D721Med (cell line): ENCODE measurements at regions not wholly inside any gene's neighbourhood (a gene's known extent, or its start where the extent isn't known, plus 50 kb on each side); places are given as distances from the start of the nearest gene placed in this dataset.

Source experiments
- DNase-seq: peaks from one replicate; pipeline ENCODE4 v3.0.0; 2011; ENCODE audit warnings: low spot score; ENCODE audit not compliant: insufficient read length
- FAIRE-seq: peaks from 2 replicates; lab custom pipeline; 2011; peaks lifted over from hg19 to GRCh38; lab: Jason Lieb, UNC
- CTCF ChIP-seq: IDR thresholded peaks from 2 replicates; pipeline ENCODE4 v1.5.1; 2012; ENCODE audit warnings: mild to moderate bottlenecking, control low read depth; ENCODE audit not compliant: insufficient read depth; ENCODE audit errors: missing control alignments

- no peak for TF ChIP-seq CTCF
- FAIRE-seq (no peak), DNase-seq (no peak)
Measured at GRCh38 chr13:22121146-22121739, 450.4 kb downstream of the FGF9 start.

- no peak for FAIRE-seq
- no peak for DNase-seq
- TF ChIP-seq CTCF: no peak
Measured at GRCh38 chr13:22126433-22127021, 455.7 kb downstream of the FGF9 start.

- FAIRE-seq (no peak), DNase-seq (no peak)
- TF ChIP-seq CTCF: no peak
Measured at GRCh38 chr13:22127277-22128164, 456.6 kb downstream of the FGF9 start.

GRCh38 chr13:22128441-22129408 lies 457.9 kb downstream of the FGF9 start:
- DNase-seq (no peak), FAIRE-seq (no peak)
- no peak for TF ChIP-seq CTCF

- TF ChIP-seq CTCF: no peak
- DNase-seq: no peak
- FAIRE-seq: no peak
Measured at GRCh38 chr13:22130254-22130653, 459.4 kb downstream of the FGF9 start.

- DNase-seq: no peak
- FAIRE-seq: no peak
- TF ChIP-seq CTCF: no peak
Measured at GRCh38 chr13:22134261-22134660, 463.4 kb downstream of the FGF9 start.
